DMS153 (cell line): ENCODE measurements at regions not wholly inside any gene's neighbourhood (a gene's known extent, or its start where the extent isn't known, plus 50 kb on each side); places are given as distances from the start of the nearest gene placed in this dataset.

Source experiments
- DNase-seq: peaks from one replicate; lab custom pipeline; 2025; lab: John Stamatoyannopoulos, UW

DNA sequence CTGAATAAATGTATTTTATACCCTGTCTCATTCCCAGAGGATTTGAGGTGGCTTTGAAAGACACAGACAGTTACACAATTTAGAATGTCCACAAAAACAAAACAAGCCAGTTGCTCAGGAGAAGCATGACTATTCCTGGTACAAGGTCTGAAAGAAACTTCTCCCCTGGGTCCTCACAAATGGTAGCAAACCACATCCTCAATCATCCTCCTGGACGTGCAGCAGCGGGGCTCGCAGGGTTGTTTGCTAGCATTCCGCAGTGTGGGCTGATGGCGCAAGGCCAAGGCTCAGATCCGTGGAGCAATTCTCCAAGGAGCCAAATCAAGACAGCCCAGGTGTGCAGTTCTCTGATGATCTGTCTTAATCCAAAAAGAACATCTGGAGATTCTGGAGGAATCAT, 210.3 kb downstream of the ACTL7B start:
- DNase-seq: no peak

DNA sequence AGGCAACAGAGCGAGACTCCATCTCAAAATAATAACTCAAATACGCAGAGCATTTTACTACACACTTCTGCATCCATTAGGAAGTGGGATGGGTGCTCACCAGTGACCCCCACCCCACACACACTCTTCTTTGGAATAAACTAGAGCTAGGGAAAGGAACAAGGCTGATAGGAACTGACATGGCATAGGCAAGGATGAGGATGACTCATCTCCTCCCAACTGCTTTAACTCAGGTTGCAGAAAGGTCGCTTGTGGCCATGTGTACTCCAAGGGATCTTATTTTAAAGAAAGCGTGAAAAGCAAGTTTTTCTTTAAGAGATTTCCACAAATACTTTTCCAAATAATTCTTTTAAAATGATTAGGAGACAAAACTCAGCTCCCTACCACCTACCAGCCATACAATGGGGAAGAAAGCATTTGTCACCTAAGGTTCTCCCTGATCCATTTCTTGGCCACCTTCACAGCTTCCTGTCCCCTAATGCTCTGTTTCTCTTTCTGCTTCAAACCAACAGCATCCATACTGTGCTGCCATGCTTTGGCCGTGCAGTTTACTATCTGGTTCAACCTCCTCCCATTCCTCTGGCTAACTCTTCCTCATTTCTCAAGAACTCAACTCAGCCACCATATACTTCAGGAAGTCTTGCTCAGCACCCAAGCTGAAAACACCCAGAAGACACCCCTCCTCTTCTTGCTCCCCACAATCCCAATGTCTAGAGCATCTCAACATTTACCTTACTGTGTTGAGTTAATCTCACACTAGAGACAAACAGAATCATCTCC, 211.9 kb downstream of the ACTL7B start:
- no peak for DNase-seq

- no peak for DNase-seq
Observed at GRCh38 chr9:108642871-108643270, 212.9 kb downstream of the ACTL7B start.

DNA sequence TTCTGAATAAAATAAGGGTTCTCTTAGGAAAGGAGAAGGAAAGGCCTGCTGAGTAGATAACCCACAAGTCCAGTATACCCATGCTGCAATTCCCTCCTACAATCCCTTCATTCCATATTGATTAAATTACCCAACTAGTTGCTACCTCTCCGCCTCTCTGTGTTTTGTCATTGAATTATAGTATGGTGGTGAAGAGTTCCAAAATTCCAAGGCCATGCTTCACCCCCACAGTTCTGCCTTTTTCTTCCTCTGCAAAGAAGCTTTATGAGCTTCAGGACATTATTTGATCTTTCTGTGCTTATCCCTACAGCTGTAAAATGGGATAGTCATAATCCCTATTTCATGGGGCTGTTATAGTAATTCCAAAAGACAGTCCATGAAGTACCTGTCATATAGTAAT, 215.6 kb downstream of the ACTL7B start:
- DNase-seq: no peak

GRCh38 chr9:108639696-108640095, 216.1 kb downstream of the ACTL7B start:
- DNase-seq: no peak

DNA sequence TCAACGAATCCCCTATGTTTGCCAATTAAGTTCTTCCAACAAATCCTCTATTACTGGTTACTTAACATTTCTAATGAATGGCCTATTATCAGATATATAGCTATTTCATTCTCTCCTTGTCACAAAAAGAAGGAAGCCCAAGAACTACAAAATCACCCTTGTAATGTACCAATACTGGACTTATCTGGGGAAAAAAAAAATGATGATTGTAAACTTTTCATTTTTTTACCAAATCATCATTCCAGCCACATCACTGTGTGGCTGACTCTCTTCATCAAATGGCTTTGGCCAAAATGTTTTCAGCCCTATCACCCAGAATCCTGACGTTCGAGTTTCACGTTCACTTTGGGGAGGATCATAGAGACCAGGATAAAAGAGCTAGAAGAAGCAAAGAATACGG, 216.7 kb downstream of the ACTL7B start:
- no peak for DNase-seq

- DNase-seq: no peak
Observed at GRCh38 chr9:108637340-108637739, 218.4 kb downstream of the ACTL7B start.

- no peak for DNase-seq
Observed at GRCh38 chr9:108636013-108636412, 219.8 kb downstream of the ACTL7B start.

- no peak for DNase-seq
Observed at GRCh38 chr9:108634672-108635462, 220.9 kb downstream of the ACTL7B start.

DNA sequence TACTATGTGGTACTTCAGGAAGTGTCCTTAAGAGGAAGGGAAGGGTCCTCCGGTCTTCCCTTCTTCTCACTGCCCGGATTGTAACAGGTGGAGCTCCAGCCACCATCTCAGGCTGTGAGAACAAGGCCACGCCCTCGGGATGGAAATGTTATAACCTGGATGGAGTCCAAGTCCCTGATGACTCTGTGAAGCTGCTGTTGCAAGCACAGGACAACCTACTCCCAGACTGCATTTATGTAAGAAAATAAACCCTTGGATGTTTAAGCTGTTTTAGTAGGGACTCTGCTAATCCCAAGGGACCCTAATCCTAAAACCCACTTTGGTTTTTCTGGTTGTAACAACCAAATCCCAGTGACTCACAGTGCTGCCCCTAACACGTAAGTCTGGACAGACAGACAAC, 221.6 kb downstream of the ACTL7B start:
- DNase-seq: peak; percentile 80

- DNase-seq: no peak
Observed at GRCh38 chr9:108631496-108632285, 224.1 kb downstream of the ACTL7B start.

GRCh38 chr9:108628316-108628715, 227.5 kb downstream of the ACTL7B start:
- DNase-seq: no peak

- DNase-seq: no peak
Observed at GRCh38 chr9:108626743-108627142, 229.0 kb downstream of the ACTL7B start.

DNA sequence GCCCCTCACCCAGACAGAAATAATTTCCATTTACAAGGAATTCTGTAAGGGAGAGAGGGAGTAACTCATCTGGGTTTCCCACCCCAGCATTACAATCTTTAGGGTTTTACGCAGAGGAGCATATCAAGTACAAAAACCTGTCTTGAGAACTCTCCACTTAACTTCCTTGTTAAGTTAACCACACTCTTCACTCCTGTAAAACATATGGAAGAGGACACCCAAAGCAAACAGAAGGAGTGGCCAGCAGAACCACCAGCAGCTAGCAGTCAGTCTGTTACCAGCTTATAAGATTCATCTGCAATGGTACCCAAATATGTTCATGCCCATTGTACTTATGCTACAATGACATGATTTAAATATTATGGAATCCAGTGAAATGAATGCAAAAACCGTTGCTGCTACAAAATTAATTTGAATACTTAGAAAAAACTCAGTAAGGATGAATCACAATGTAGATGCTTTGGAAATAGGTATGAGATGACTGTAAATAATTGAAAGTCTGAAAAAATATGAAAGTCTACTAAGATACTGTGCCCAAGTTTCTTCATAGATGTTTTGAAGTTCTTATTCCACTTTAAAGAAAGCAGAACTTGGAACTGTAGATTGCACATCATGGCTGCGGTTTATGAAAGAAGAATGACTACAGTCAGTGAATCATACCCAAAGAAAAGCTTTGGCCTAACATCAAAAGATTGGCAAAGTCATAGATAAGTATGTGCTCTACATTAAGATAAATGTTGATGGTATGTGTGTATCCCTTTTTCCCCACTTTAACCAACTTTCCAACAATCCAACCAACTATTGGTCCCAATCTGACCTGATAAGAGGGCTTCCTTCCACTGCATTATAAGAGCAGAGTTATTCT, 233.6 kb downstream of the ACTL7B start:
- no peak for DNase-seq

DNA sequence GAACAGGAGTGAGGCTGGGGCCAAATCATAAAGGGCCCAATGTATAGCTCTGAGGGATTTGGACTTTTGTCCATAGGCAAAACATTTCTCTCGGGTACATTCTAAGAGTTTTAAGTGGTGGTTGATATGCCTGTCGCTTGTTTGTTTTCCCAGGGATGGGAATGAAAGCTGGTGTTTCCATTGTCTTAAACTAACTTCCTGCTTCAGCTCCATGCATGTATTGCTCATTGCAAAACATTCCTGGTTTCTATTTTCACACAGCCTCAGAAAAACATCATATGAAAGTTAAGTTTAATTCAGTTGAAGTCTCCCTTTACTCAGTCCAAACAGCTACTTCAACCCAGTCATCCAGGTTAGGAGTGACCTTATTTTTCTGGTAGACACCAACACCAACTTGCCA, 235.0 kb downstream of the ACTL7B start:
- no peak for DNase-seq

- DNase-seq: no peak
Observed at GRCh38 chr9:108618906-108619550, 236.8 kb downstream of the ACTL7B start.

- no peak for DNase-seq
Observed at GRCh38 chr9:108617676-108618075, 238.1 kb downstream of the ACTL7B start.

DNA sequence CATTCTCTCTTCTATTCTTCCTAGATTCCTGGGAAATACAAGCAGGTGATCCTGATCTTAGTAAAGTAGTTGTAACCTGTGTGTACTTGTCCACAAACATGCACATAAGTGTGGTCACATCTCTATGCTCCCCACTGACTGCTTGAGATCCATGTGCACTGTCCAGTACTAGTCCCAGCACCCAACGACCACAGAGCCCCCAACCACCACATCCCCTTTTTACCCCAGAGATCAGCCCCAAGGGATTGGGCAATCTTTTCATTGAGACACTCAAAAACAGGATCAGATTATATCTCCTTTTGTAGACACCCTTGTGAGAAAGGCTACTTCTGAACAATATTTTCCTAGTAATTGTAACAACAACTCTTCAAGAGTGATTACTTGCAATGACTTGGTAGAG, 240.6 kb downstream of the ACTL7B start:
- no peak for DNase-seq

- no peak for DNase-seq
Observed at GRCh38 chr9:108612513-108612912, 243.3 kb downstream of the ACTL7B start.

DNA sequence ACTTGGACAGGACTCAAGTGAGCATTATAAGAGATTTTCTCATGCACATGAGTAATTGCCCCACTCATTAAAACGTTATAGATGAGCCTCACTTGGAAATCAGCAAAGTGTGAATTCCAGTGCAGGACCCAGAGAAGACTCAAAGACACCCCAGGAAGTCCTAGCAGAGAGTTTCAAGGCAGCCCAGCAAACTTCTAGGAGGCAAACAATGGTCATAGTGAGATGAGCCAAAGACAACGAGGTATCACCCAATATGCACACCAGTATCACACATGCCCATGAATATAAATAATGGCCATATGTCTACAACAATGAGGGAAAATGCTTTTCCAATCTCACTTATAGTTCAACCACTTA, 245.9 kb downstream of the ACTL7B start:
- no peak for DNase-seq

GRCh38 chr9:108609227-108609896, 246.4 kb downstream of the ACTL7B start:
- DNase-seq: no peak
